ENCODE measurements at regions not wholly inside any gene's neighbourhood (a gene's known extent, or its start where the extent isn't known, plus 50 kb on each side); places are given as distances from the start of the nearest gene placed in this dataset.
"Not testable (repeated sequence)": the region's sequence is repeated elsewhere in the genome, so short reads cannot be mapped to it uniquely, and the experiment has no call there.

DNA sequence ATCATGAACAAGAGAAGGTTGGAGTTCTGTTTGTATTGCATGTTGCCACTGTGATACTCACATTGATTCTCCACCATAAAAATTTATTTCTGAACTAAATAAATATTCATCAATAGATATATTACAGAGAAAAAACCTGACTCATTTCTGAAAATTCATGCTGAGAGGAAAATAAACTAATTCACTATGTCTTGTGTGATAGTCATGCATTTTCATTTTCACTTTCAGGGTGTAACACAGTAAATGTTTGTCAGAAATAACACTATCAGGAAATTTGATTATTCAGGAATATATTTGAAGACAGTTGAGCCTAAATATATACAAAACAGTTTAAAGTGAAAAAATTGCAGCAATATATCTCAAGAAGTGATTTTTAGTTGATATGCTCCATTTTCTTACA is 335.2 kb downstream of the KCNJ3 start:
- no peak for DNase-seq (ENCODE audit: low read depth in 2 of 2)

DNA sequence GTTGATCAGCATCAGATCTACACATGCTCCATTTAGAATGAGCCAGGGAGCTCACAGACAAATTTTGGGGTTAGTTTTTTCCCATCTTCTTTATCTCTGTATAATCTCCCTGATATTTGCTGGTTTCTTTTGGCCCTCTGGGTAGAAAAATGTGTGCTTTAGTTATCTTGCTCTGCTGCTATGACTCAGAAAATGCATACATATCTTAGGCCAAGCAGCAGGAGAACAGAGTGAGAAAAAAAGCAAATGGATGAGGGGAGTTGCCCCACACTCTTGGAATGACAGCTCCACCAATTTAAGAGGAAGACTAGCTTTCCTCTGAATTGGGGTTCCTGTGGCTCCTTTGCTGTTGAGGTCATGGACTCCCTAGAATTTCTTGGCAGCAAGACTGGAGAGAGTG is 331.8 kb downstream of the KCNJ3 start:
- DNase-seq (ENCODE audit: low read depth in 2 of 2): no peak

DNA sequence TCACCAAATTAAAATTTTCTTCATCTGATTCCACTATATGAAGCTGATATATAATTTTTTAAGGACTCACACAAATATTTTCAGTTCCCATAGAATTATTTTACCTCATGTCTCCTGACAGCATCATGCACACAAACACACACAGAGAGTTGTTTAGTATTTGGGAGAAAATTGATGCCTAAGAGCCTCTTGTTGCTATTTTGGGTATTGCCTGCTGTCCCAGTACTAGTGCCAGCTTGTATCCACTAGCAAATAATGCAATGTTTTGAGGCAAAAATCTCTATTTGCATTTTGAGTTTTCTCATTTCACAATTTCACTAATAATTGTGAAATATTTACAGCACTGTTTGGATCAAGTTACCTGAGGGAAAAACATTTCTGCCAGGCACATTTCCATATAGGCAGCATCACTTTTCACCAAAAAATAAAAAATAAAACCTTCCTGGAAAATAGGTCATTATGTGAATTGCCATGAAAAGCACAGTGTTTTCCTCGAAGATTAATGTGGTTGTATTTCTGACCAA is 328.2 kb downstream of the KCNJ3 start:
- DNase-seq (ENCODE audit: low read depth in 2 of 2): no peak

DNA sequence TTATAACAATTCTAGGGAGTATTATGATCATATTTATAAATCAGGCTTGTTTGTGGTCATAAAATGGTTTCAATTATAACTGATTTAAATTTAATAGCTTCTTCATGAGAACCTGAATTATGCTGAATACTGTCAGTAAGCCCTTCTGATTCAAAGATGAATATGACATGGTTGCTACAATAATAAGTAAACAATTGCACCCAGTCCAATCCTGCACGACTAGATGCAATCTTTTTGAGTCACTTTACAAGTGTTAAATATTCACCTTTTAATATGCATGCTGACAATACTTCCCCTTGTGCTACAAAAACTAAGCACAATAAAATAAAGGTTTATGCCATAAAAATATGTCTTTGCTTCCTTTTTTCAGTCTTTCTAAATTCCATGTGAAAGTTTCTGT is 325.2 kb downstream of the KCNJ3 start:
- DNase-seq (ENCODE audit: low read depth in 2 of 2): no peak

DNA sequence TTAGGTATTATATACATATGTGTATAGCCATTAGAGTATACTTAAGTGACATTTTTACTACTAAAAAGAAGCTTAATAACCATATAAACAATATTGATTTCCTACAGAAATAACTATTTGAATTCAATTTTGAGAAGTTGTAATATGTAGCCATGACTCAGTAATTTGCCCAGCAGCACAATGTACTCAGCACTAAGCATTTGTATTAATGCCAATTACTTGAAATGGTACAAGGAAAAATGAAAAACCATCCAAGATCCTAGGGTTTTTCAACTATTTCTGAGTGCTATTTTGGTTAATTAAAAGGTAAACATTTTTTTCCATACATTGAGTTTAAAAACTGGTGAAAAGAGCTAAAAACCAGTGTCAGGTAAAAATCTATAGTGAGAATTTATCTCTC is 324.0 kb downstream of the KCNJ3 start:
- DNase-seq (ENCODE audit: low read depth in 2 of 2): no peak

DNA sequence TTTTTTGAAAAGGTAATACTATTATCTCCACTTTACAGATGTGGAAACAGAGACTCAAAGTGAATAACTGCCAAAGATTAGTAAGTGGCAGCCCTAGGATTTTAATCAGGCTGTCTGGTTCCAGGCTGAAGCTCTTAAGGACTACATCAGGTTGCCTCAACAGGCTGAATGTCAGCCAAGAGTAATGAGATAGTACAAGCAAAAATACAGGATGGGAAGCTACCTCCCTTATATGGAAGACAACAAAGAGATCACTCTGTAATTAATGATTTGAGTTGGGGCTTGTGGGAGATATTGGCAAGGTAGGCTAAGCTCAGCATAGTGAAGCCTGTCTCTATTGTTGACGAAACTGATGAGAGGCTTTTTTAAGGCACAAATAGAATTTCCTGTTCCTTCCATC is 323.1 kb downstream of the KCNJ3 start:
- DNase-seq (ENCODE audit: low read depth in 2 of 2): no peak

DNA sequence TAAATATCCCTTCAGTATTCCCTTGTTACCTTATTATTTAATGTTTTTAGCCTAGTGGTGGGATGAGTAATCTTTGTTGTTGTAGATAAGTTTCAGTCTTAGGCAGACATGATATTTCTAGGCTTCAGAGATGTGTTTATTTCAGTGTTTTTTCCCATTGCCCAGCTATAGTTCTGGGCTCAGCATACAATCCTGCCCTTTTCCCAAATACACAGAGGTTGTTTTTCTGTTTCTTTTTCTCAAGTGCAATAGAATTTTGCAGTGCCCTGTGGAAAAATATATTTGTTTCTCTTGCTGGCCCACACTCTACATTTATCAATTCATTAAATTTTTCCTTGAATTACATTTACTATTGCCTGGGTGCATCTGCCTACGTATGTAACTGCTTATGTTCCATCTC is 321.8 kb downstream of the KCNJ3 start:
- DNase-seq (ENCODE audit: low read depth in 2 of 2): no peak

DNA sequence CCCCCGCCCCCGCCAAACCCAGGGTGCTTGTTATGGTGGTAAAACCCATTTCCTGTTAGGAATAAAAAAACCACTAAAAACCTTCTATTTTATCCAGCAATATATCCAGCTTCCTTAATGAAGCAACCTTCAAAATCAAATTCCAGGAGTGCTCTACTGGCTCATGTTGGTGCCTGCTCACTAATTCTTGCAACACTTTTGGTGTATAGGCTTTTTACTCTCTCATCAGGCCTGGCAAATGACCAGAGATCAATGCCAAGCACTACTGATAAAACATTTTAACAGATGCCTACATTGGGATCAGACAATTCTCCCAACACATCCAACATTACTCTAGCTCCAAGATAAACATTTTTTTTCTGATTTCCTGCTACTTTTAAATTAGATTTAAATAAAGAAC is 312.4 kb downstream of the KCNJ3 start:
- DNase-seq (ENCODE audit: low read depth in 2 of 2): no peak

DNA sequence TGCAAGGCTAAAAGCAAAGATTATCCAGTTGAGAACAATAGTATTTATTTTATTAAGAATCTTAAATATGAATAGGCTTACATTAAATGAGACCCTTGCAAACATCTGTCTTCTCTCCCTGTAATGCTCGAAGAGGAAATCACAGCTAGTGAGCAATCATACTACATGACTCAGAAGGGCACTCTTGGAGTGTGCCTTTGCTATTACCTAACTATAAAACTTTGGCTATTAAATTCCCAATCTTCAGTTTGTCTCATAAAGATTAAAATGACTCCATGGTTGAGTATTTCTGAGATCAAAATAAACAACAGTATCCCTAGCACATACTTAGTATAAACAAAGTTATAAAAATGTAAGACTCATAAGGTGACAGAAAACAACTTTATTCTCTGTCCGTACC is 296.9 kb downstream of the KCNJ3 start:
- DNase-seq (ENCODE audit: low read depth in 2 of 2): no peak

DNA sequence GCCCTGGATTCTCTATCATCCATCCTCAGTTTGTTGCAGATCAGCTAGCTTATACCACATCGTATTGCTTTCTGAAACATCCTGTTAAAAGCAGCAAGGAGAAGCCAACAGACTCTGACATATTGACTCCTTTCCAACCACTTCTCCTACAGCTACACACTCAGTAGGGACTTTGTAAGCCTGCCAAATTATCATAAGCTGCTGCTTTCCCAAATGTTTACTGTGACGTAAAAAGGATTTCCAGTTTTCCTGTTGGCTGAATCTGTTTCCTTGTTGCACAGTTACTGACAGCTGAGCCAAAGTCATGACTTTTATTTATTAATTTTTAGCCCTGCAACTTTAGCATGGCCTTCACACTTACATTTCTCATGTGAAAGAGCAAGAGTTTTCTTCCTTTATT is 294.3 kb downstream of the KCNJ3 start:
- DNase-seq (ENCODE audit: low read depth in 2 of 2): no peak

DNA sequence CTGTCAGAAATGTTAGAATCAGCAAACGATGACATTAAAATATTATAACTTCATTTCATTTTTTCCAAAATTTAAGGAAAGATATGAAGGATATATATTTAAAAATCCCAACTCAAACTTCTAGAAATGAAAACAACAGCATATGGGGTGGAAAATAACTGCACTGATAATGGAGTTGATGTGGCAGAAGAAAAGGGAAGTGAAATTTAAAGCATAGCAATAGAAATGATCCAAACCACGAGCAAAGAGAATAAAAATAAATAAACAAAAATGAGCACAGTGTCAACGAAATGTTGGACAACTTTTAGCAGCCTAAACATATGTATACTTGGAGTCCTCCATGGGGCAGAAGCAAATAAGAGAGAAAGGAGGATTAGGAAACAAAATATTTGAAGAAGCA is 280.2 kb downstream of the KCNJ3 start:
- DNase-seq (ENCODE audit: low read depth in 2 of 2): no peak

DNA sequence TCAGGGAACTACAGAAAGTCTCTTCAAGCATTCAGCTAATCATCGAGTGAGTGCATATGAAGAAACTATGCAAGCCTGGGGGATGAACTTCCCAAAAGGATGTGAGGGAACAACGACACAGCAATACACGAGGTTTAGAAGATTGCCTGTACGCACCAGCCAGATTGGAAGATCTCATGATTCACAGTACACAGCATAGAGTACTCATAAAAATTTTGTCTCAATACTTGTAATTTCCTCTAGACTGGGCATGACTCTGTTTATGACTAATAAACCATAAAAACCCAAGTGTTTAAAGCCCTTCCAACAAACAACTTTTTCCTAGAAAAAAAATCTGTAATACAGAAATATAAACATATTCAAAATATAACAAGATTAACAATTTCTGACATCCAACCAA is 279.7 kb downstream of the KCNJ3 start:
- DNase-seq (ENCODE audit: low read depth in 2 of 2): no peak

DNA sequence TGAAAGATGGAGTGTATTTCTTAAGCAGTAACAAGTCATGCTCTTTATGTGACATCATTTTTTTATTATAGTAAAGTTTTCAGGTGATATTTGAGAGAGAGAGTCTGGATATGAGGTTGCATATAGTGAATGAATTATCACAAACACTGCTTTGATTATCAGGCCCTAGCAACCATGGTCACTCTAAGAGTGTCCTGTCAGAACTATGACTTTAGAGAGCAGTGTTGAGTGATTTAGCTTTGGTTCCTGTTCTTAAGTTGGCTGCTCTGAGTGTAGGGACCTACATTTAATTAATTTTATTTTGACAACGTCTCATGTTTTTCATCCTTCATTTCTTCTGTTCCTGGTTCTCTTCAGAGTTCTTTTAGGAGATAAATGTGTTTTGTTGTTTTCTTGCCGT is 275.5 kb downstream of the KCNJ3 start:
- DNase-seq (ENCODE audit: low read depth in 2 of 2): no peak

DNA sequence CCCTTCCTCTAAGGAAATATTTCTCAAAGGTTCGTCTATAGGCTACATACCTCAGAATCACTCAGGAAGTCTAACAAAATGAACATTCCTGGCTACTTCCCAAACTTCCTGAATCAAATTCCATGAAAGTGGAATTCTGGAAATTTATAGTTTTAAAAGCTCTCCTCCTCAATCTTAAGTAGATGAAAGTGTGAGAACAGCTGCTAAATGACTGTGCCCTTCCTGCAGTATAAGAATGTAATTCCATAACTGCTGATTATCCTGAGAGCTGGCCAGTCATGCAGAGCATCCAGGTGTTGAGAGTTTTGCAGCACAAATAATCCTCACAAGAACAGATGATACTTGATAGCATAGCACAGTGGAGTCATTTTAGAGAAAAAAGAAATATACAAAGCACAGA is 265.0 kb downstream of the KCNJ3 start:
- no peak for DNase-seq (ENCODE audit: low read depth in 2 of 2)

DNA sequence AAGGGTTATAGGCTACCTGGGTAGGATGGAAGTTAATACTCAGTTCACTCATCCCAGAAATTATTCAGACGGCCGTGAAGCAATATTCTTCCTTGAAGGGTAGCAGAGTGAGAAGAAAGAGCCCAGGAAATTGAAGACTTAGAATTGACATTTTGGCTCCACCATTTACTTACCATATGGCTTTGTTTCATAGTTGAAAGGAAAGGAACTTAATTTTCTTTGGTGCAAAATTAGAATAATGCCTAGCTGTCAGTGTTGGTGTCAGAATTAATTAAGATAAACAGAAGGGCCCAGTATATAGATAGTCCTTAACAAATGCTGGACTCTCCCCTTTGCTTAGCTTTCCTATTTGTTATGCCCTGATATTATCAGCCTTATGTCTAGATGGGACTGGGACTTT is 263.2 kb downstream of the KCNJ3 start:
- no peak for DNase-seq (ENCODE audit: low read depth in 2 of 2)

DNA sequence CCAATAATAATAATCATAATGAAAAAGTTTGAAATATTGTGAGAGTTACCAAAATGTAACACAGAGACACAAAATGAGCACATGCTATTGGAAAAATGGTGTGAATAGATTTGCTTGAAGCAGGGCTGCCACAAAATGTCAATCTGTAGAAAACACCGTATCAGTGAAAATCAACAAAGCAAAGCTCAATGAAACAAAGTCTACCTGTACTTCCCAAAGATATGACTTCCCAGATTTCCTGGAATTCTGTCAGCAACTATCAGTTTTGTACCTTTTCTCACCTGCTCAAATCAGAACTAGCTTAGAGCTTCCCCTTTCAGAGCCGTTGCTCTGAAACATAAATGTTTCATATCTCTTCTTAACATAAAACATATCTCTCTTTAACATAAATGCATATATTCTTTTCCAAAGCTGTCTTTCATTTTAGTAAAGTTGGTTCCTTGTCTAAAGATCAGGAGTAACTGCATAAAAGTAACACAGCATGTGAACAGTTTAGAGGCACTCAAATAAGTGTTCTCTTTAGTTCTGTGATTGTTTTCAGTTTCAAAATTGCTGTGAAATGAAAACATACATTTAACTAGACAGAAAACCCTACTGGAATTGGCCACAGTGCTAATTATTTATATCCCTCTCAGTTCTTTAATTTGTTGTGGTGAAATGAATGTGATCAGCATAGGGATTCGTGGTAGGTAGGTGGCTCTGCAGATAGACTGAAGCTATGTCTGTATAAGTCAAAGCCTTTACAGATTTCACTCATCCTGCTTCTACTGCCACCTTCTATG is 262.5 kb downstream of the KCNJ3 start:
- no peak for DNase-seq (ENCODE audit: low read depth in 2 of 2)

DNA sequence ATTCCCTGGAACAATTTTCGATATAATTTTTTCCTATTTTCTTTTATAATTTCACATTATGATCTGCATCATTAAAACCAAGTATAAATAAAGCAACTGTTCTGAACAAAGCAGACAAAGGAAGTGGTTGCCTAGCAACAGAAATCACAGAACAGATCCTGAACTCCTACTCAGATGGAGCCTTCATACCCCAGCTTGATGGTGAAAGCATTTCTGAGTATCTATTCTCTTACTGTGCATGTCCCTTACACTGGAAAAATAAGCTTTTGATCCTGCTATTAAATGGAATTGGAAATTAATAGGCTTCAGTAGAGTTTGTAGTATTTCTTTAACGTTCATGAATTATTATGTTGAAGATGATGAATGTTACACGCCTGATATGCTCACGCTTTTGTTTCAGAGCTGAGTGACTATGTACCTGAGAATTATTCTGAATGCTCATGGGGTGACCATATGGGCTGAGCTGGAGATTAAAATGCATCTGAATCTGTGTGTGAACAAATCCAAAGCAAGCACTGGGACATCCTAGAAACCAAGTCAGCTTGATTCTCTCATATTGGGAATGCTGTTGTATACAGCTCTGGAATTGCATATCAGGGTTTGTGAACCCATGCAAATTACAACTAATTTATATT is 254.0 kb downstream of the KCNJ3 start:
- no peak for DNase-seq (ENCODE audit: low read depth in 2 of 2)

DNA sequence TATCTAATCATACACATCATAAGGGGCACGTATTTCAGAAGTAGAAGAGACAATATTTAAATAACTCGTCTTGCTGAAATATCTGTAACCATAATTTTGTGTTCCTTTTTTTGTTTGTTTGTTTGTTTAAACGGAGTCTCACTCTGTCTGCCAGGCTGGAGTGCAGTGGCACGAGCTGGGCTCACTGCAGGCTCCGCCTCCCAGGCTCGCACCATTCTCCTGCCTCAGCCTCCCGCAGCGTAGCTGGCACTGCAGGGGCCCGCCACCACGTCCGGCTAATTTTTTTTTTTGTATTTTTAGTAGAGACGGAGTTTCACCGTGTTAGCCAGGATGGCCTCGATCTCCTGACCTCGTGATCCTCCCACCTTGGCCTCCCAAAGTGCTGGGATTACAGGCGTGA is 248.9 kb downstream of the KCNJ3 start:
- DNase-seq (ENCODE audit: low read depth in 2 of 2): not testable (repeated sequence)

DNA sequence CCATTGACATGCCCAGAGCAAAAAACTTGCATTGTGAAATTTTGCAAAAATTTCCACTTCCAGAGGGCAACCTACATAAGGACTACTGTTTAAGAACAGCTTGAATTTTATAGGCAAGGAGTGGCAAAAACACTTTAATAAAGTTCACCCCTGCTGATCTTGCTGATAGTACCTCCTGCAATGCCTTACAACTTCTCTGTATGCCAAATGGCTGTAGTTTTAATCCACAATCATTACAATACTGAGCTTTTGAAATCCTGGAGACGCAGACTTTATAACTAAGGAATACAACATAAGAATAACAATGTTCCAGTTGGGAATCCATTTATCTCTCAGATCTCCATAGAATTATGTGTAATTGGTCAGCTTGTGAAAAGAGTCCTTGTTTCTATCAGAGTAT is 247.5 kb downstream of the KCNJ3 start:
- no peak for DNase-seq (ENCODE audit: low read depth in 2 of 2)

DNA sequence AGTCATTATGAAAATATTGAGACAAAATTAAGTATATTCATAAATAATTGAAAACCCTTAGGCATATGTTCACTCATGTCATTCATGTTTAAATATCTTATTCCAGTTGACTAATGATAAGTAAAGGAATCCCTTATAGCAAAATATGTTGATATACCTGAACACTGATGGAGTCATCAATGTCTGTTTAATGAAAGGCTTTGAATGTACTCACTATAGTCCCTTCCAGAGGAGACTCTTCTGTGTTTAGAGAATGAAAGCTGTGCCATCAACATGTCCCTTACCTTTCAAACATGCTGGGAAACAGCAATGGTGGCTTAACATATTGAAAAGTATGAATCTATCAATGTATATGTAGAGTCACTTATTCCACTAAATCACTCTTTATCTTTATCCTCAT is 242.9 kb downstream of the KCNJ3 start:
- no peak for DNase-seq (ENCODE audit: low read depth in 2 of 2)

DNA sequence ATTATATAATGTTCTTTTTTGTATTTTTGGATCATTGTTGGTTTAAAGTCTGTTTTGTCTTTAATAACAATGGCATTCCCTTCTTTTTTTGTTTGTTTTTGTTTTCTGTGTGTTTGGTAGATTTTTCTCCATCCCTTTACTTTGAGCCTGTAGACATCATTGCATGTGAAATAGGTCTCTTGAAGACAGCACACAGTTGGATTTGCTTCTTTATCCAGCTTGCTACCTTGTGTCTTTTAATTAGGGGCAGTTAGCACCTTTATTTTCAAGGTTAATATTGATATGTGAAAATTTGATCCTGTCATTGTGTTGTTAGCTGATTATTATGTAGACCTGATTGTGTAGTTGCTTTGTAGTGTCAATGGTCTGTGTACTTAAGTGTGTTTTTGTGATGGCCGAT is 235.7 kb downstream of the KCNJ3 start:
- DNase-seq (ENCODE audit: low read depth in 2 of 2): no peak

DNA sequence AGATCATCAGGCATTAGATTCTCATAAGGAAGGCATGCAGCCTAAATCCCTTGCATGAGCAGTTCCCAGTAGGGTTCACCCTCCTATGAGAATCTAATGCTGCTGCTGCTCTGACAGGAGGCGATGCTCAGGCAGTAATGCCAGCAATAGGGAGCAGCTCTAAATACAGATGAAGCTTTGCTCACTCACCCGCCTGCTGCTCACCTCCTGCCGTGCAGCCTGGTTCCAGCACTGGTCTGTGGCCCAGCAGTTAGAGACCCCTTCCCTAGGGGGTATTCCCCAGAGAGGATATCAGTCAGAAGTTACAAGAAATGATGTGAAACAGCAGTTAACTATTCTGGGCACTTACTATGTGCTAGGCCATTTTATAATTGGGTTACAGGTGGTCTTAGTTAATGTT is 226.0 kb downstream of the KCNJ3 start:
- no peak for DNase-seq (ENCODE audit: low read depth in 2 of 2)

DNA sequence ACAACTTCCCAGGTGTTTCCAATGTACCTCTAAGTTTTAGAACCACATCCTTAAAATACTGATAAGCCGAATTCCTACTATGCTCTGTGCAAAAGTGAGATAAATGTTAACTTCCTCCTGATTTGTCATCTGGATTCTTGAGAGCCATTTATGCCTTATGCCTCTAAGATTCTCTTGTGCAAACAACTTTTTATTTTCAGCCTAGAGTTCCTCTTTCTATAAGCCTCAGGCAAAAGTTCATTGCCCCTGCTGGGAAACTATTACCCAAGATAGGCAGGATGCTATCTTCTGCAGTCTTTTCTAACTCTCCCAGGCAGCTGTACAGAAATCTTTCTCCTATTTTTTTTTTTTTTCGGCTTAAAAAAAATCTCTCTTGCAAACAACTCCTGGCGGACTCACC is 216.1 kb downstream of the KCNJ3 start:
- no peak for DNase-seq (ENCODE audit: low read depth in 2 of 2)

DNA sequence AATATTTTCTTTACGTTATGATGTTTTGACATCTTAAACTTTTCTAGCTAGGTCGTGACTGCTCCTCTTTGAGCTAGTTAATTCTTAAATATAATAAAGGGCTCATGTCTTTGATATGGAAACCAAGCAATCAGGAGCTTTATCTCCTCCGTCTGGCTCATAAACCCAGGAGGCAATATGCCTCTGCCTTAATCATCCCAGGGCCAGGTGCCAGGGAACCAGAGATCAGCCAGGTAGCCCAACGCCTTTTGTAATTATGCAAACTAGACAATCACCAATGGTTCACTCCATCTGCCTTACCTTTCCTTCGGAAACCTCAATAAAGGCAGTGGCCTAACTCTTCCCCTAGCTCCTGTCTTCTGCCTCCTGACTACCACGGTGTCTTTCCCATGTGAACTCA is 213.7 kb downstream of the KCNJ3 start:
- no peak for DNase-seq (ENCODE audit: low read depth in 2 of 2)

Data from stimulated activated CD8-positive, alpha-beta memory T cell treated with anti-CD3 and anti-CD28 coated beads, Interleukin-15, amount 100 ng/mL, for 48 hours (primary cell).